Uterus (tissue), 2 donors: ENCODE measurements at regions not wholly inside any gene's neighbourhood (a gene's known extent, or its start where the extent isn't known, plus 50 kb on each side); places are given as distances from the start of the nearest gene placed in this dataset.

ENCODE experiments used
- CTCF ChIP-seq, 4 experiments: fragments of 200-600 bp in 2 of 4; fragments of 450-650 bp in 2 of 4; sonication (generic) in 2 of 4; IDR thresholded peaks; one replicate each; pipeline ENCODE4 v1.5.1; 2016 to 2019; ENCODE audit warnings: antibody characterized with exemption in 4 of 4, mild to moderate bottlenecking in 2 of 4, moderate library complexity in 1 of 4
- POLR2A ChIP-seq, 2 donors: fragments of 450-650 bp; IDR thresholded peaks; one replicate each; pipeline ENCODE4 v1.6.1; 2016; ENCODE audit warnings: antibody characterized with exemption in 2 of 2, mild to moderate bottlenecking in 1 of 2, moderate library complexity in 1 of 2

DNA sequence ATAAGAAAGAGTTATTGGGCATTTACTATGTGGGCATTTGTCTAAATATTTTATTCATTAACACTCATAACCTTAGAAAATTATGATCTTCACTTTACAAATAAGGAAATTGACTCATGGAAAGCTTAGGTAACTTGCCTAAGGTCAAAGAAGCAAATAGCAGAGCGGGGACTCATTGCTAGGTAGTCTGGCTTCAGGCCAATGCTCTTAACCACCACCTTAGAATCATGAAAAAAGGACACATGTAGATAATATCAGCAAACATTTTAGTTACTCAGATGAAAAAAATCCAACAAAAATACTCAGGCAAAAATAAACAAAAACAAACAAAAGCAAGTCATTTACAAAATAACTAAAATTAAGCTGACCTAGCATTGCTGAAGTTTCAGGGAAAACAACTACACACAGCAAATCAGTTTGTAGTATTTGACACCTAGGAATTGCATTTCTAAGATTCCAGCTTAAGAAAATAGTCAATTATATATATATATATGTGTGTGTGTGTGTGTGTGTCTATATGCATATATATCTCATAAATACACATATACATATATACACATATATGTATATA is 166.0 kb downstream of the HMHB1 start:
- TF ChIP-seq CTCF (IDR thresholded peaks at IDR 0.05) (no peak), POLR2A (IDR thresholded peaks at IDR 0.05) (no peak)
